UCSD-AML1 (cell line): ENCODE measurements at regions not wholly inside any gene's neighbourhood (a gene's known extent, or its start where the extent isn't known, plus 50 kb on each side); places are given as distances from the start of the nearest gene placed in this dataset.

Experiments
- DNase-seq: peaks from one replicate; lab custom pipeline; 2025; ENCODE audit not compliant: unreplicated experiment; lab: John Stamatoyannopoulos, UW

DNA sequence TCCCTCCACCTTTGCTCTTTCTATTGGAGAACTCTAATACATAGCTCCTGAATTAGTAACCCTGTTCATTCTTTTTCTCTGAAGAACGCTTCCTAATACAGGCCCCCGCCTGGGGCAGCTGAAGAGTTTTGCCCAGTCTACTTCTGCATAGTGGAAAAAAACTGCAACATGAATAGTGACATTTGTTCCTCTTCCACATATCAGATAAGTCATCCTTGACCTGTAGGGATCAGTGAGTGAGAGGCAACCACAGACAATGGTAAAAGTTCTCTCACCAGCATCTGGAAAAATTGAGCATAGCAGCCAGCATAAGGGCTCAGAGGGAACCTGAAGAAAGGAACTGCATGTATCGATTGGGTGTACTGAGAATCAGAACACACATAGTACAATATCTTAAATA lies 262.0 kb downstream of the STK31 start:
- no peak for DNase-seq

DNA sequence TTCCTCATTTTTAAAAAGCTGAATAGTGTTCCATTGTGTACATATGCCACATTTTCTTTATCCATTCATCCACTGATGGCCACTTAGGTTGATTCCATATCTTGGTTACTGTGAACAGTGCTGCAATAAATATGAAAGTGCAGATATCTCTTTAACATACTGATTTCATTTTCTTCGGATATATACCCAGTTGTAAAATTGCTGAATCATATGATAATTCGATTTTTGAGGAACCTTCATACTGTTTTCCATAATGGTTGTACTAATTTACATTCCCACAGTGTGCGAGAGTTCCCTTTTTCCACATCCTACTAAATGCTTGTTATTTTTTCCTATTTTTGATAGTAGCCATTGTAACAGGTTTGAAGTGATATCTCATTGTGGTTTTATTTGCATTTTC lies 263.2 kb downstream of the STK31 start:
- DNase-seq, result no peak

DNA sequence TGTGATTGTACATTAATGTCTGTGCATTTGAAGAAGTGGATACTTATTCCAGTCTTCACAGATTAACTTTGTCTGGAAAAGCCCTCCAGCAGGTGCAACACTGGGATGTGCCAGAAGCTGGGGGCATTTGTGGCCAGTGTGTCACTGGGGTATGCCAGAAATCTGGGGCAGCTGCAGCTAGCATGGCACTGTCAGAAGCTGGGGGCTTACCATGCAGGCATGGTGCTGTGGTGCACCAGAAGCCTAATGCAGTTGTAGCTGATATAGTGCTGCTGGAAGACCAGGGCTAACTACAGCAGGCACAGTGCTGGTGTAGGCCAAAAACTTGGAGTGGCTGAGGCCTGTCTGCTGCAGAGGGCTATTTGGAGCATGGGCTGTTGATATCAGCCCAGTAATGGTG lies 270.1 kb downstream of the STK31 start:
- no peak for DNase-seq

DNA sequence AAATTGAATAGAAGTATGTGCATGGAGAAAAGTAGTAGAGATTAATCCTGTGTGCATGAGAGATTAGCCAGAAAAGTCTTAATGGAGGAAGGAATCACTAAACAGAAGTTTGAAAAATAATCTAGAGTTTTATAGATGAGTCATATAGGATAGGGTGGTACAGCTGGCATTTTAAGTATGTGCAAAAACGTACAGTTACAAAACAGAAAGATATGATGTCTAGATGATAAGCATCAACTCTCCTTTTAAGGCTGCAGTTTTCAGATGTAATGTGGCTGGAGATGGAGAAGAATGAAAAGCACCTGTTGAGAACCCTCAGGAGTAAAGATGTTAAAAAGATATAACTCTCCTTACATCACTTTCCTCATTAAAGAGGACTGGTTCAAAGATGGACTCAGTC lies 271.3 kb downstream of the STK31 start:
- no peak for DNase-seq

DNA sequence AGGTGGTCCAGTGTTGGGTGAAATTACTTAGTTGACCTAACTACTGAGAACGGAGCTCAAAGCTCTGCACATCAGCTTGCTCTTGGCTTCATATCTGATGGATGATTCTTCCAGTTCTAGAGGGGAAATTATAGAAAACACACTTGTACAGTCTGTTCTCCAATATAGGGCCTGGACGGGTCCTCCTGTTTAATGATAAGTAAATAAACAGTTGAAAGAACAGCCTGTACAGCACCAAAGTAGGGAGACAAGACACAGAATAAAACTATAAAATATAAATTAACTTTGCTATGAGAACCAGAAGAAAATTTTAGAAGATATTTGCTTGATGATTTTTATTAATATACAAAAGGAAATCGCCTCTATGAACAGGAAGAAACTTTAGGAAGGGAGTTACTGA lies 271.7 kb downstream of the STK31 start:
- no peak for DNase-seq

DNA sequence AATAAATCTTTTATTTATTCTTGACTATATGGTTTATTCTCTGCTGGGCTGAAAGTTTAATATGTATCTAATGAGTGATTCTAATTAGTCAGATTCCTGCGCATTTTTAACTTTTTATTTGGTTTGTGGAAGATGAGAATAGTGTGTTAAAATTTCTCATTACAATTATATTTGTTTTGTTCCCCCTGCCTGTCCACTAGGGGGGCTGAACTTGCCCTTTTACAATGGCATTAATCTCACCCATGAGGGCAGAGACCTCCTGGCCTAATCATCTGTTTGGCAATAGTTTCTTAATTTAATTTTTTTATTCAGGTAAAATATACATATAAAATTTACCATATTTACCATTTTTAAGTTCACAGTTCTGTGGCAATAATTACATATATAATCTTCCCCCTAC lies 278.5 kb upstream of the NPY start:
- no peak for DNase-seq

DNA sequence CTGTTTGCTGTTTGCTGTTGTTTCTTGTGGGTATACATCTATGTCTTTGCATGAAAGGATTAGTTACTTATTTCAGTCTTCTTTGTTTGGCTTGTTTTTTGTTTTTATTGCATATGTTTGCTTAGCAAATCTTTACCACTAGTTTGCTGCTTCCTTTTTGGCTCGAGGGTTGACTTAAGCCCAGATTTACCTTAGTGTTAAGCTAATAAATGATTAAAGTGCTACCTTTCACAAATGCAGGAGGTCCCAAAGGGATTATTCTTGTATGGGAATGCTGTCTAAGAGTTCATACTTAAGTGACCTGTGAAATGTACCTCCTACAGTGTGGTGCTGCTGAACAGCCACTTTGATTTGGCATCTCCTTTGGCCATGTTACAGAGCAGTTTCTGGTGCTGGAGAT lies 273.5 kb upstream of the NPY start:
- DNase-seq, result no peak

DNA sequence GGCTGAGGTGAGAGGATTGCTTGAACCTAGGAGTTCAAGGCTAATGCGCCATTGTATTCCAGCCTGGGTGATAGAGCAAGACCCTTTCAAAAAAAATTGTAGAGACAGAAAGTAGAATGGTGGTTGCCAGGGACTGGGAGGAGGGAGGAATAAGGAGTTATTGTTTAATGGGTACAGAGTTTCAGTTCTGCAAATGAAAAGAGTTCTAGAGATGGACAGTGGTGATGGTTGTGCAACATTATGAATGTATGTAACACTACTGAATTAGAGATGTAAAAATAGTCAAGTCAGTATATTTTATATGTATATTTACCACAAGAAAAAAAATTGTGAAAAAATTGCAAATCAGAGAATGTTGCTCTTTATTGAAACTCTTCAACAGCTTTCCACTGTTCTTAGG lies 266.5 kb upstream of the NPY start:
- DNase-seq, result no peak

DNA sequence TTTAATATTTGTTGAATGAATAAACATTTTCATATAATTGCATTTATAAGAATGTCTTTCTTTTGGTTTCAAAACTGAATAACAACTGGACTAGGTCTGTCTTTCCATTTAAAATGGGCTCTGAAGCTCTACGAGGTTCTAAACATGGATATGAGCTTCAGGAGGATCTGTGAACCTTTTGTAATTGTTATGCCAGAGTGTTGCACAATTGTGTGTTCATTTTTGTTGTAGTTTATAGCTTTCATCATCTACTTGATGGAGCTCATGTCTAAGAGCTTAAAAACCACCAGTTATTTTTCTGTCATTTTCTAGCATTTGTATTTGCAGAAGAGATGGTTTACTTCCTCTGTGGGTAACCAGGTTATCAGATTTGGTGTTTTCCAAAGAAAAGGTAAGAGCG lies 265.7 kb upstream of the NPY start:
- no peak for DNase-seq

DNA sequence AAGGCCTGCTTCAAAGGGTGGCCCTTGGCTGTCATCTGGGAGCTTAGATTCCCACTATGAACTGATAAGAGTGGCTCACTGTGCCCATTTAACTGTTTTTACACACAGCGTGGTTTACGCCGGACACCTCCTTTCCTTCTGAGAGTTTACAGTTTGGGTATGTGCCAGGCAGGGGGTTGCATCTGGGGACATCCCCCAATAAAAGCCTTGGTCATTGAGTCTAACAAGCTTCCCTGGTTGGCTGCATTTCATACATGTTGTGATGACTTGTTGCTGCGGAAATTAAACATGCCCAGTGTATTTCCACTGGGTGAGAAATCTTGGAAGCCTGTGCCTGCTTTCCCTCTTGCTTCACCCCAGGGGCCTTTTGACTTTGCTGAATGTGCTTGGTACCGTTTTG lies 264.1 kb upstream of the NPY start:
- no peak for DNase-seq

DNA sequence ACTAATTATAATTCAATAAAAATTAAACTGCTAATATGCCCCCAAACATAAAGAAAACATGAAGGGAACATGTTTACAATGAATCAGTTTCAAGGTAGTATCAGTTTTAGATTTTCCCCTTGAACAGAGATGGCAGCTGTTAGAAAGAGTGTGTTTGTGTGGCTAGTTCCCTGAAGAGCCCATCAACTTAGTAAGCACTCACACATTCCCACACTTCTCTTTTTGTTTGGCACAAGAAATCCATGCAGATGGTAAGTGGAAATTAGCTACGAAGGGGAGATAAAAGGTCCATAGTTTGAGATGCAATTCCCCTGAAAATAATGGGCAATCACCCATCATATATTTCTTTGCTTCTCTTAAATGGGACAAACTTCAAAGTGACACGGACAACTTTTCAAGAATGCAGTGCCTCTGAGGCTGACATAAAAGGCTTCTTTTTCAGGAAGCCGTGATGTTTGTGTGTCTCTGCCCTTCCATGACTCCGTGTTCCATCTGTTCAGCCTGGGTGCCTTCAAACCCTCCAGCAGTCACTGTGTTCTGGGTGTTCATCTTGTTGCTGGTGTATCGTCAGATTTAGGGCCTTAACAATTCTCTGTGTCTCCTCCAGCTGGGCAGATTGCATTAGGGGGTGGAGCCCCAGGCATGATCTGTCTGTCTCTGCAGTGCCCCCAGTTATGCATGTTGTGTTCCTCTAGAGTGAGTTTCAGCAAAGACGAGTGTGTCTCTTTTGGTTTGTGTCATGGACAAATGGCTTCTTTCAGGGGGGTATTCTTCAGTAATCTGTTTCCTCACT lies 259.5 kb upstream of the NPY start:
- no peak for DNase-seq

DNA sequence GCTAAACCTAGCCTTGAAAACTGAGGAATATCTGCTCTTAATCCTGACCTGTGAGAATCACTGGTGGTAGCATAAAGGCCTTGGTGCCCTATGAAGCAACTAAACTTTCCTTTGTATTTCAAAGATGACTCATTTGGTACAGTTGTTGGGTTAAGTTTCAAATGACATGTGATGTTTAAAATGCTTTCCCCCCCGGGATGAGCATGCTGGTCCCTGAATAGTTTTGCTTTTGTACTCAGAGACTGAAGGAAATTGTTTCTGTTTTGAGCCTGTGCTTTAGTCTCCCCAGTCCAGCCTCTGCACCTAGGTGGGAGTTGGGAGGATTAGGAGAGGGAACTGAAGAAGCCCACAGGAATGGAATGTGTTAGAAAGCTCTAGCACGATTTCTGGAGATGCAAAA lies 258.9 kb upstream of the NPY start:
- no peak for DNase-seq

DNA sequence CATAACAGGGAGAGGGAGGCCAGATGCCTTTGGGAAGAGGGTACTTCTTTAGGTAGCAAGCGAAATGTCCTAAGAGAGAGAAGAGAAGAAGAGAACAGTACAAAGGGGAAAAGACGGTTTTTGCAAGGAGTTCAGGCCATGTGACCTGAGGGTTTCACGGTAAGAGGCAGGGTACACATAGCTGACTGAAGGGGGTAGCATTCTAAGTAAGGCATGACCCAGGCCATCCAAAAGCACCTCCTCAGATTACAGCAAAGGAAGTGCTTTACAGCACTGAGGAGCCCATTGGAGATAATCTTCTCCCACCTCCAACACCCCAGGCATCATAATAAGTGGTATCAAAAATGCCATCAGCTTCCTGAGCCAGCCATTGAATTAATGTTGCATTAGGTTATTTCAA lies 258.2 kb upstream of the NPY start:
- no peak for DNase-seq

DNA sequence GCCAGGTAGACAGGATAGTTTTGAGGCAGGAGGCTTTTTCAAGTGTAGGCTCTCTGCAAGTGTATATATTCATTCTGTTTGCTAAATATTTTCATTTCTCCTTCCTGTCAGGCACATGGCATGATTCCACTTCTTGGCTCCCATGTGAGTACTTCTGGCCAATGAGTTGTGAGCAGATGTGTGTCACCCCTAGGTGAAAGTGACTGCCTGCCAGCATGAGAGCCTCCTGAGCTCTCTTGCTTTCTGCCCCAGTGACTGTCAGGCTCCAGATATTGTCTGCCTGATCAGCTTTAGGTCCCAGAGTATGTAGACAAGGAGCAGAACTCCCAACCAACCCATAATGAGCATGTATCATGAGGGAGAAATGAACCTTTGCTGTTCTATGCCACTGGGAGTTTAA lies 257.6 kb upstream of the NPY start:
- no peak for DNase-seq

DNA sequence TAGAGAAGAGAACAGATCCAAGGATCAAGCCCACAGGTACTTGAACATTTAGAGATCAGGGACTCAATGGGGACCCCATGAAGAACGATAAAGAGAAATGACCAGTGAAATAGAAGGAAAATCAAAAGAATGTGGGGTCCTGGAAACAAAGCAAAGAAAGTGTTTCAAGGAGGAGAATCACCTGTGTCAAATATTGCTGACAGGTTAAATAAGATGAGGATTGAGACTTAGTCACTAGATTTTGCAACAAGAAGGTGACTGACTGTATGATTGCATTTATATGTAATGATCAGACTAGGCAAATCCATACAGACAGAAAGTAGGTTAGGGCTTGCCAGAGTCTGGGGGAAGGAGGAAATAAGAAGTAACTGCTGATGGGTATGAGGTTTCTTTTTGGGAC lies 254.9 kb upstream of the NPY start:
- DNase-seq, result no peak

DNA sequence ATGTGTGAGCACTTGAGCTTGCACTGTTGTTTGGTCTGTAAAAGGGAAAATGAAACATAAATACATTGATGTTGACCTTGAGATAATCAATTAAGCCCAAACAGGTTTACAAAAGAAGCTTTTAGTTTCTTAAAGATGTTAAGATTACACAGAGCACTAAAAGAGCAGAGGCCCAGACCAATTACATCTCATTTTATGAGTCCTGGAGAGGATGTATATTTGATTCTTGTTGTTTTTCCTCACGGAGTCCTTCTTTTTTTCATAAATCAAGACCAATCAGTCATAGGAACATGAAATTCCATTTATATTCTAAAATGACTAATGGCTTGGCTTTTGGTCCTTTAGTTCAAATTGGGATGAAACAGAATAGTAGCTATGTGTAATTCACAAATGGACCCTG lies 249.7 kb upstream of the NPY start:
- no peak for DNase-seq

DNA sequence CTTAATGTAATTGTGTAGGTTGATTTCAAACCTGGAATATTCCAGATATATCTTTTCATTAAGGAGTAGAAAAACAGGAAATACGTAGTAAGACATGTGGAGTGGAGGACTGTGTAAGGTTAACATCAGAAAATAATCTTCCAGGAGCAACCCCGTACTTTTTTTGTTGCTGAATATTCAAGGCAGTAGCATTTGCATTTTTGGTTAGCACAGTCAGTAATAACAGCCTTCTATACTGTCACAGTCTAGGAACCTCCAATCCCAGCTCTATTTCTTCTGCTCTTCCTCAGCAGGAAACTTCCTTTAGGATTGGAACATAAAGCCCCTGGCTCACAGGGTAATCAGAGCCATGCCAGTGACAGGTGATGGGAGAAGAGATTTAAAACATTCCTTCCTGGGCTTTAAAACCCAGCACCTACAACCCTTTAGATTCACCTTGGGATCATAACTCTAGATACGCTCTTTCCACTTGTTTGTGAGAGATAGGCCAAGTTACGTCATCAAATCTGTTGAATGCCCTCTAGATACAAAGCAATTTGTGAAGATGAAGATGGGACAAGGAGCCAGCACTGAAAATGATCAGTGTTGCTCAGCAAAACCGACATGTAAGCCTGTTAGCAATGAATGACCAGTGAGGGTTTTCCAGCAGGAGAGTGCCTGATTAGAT lies 248.5 kb upstream of the NPY start:
- no peak for DNase-seq

DNA sequence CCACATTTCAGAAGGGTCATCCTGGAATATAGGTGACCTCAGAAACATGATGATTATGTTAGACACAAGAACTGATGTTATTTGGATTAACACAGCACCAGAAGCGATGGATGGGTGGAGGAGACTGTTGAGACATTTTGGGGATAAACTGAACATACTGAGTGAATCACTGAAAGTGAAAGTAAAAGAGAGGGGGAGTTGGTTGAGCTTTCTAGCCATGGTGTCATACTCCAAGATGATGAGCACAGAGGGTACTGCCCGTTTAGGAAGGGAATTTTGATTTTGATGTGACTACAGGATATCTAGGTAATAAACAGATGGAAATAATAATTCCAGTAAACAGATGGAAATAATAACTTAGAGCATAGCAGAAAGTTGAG lies 248.0 kb upstream of the NPY start:
- DNase-seq, result no peak

DNA sequence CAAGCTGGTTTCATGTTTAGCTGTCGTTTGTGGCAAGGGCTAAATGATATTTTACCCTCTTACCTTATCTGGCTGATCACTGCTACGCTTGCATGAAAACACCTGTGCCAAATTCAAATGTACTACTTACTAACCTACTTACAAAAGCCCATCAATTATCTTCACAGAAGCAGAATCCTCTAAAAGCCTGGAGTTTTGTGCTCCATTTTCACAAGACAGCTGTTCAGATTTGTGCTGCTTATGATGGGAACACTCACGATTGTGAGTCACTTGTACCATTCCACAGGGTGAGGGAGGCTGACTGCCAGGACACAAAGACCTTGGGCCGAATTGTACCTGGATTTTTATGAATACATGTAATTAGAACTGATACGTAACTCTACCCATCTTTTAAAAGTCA lies 245.0 kb upstream of the NPY start:
- no peak for DNase-seq

DNA sequence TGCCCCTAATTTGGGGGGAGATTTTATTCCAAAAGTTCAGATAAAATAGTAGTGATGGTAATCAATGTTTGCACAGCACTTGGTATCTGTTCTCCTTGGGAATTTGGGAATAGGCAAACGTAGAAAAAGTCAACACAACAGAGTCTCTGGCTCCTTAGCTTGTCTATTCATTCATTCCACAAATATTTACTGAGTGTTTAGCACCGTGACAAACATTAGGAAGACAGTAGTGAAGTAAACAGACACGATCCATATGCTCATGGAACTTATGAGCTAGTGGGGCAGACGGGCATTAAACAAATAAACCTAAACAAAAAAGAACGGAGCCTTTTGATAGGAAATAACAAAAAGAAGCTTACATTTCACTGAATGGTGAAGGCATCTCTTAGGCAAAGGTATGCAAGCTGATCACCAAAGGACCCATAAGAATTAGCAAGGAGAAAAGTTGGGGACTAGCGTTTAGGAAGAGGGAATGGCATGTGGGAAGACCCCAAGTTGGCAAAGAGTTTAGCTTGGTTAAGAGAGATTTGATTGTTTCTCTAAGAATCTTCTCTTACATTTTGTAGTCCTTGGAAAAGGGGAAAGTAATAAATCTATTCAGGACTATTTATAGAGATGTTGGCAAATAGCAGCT lies 243.9 kb upstream of the NPY start:
- DNase-seq, result no peak

DNA sequence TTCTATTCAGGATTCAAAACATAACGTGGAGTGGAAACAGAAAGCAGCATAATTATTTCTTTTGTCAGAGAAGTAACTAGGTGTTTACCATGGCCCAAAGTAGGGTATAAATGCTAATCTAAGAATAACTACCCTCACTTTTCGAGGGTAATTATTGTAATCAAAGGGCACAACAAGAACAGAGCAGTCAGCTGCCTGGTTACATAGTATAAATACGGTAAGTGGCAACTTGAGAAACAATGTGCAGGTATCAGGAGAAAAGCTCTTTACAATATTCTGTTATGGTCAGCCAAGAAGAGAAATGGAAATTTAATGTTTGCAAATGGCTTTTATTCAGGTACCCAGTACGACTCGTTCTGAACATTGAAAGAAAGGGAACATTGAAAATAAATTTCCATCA lies 242.0 kb upstream of the NPY start:
- DNase-seq, result no peak

DNA sequence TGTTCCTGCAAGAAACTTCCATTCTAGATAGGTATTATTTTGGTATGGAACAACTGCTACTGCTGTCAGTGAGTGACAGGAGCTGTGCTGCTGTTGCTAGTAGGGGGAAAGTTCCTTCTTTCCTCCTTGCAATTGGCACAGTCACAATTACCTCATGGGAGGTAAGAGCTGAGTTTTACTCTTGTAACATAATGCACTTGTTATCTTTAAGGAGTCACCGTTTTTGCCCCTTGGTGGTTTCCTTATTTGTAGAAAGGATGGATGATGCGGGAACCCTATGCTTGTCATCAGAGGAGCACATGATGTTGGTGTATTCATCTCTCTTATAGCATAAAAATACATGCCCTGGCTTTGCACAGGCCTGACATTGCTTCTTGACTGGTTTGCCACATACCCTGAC lies 234.7 kb upstream of the NPY start:
- DNase-seq, result no peak
